ENCODE measurements at regions not wholly inside any gene's neighbourhood (a gene's known extent, or its start where the extent isn't known, plus 50 kb on each side); places are given as distances from the start of the nearest gene placed in this dataset.

DNA sequence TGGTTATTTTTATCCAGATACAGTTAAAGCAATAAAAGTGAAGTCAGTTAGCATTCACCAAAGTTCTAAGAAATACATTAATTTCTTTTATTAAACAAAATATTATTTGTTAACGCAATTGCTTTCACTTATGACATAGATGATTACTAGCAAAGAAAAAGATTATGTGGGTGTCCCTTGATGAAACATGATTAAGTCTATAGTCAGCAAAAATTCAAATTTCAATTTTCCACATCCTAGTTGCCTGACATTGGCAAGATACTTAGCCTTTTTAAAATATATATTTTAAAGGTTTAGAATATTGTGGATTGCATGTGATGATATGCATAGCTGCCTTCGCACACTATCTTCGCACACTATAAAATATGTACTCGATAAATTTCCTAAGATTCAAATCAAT, 1780.5 kb upstream of the MIR17HG start:
- peak; percentile 35 for TF ChIP-seq MAFK (IDR thresholded peaks at IDR 0.05; ENCODE audit: partially characterized antibody)
- TF ChIP-seq, protein P1, sequence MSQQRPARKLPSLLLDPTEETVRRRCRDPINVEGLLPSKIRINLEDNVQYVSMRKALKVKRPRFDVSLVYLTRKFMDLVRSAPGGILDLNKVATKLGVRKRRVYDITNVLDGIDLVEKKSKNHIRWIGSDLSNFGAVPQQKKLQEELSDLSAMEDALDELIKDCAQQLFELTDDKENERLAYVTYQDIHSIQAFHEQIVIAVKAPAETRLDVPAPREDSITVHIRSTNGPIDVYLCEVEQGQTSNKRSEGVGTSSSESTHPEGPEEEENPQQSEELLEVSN (IDR thresholded peaks at IDR 0.05; ENCODE audit: borderline replicate concordance, low read depth), result no peak

DNA sequence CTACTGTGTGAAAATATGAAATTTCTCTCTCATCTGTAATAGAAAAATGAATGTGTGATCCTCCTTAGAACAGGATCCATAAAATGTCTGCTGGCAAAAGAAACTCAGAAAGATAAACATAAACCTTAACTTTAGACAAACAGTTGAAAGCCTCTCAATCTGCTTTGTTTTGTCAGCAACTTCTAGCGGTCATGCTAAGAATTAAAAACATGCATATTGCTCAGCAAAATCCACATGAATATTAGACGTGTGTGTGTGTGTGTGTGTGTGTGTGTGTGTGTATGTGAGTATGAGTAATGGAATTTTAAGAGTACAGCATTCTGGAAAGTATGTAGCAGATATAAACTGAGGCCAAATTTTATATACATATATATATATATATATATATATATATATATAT, 1779.2 kb upstream of the MIR17HG start:
- Histone ChIP-seq H3K4me2 (no peak overlapping the region), H3K27ac (no peak overlapping the region), H3K4me1 (no peaks in the 10 kb centered on the region), H3K9me3 (no peaks in the 10 kb centered on the region), H3K4me3 (no peak overlapping the region)
- ATAC-seq (no peak), FAIRE-seq (no peak), DNase-seq (ENCODE audit: low read depth in 1 of 2, low spot score in 1 of 2) (no peak)
- CTCF ChIA-PET, result no interaction called here
- 67% methylated on average over 2 of the region's 2 CpGs for WGBS (ENCODE audit: missing lambda C conversion rate)
- TF ChIP-seq REST (IDR thresholded peaks at IDR 0.05) (no peak), FOSL2 (IDR thresholded peaks at IDR 0.05) (no peak), FOSL2 (CRISPR knock-in tag; IDR thresholded peaks at IDR 0.05) (no peak), TFCP2L1 (CRISPR knock-in tag; IDR thresholded peaks at IDR 0.05) (no peak), SMC3 (IDR thresholded peaks at IDR 0.05) (no peak), ATOH8 (CRISPR knock-in tag; IDR thresholded peaks at IDR 0.05; ENCODE audit: low read depth) (no peak), POLR2AphosphoS2 (conservative IDR thresholded peaks at IDR 0.05; ENCODE audit: low read length) (no peak), ZFP36 (IDR thresholded peaks at IDR 0.05; ENCODE audit: borderline replicate concordance, partially characterized antibody) (no peak), NR3C1 (IDR thresholded peaks at IDR 0.05) (no peak)
- TF ChIP-seq, protein P1 (IDR thresholded peaks at IDR 0.05; ENCODE audit: borderline replicate concordance, low read depth), result no peak
- POLR2A ChIA-PET, result no interaction called here

More for the DNA sequence above, 1780.5 kb upstream of the MIR17HG start:
- WGBS (ENCODE audit: missing lambda C conversion rate), result 93% methylated on average over 4 of the region's 4 CpGs
- no peak overlapping the region for H3K27ac ChIP-seq
- no peak for DNase-seq (ENCODE audit: low read depth in 1 of 2, low spot score in 1 of 2)
- POLR2A ChIA-PET, result no interaction called here
- FAIRE-seq, result no peak
- H3K9me3 ChIP-seq, result no peaks in the 10 kb centered on the region
- no peaks in the 10 kb centered on the region for H3K4me1 ChIP-seq
- ATAC-seq, result no peak
- H3K4me3 ChIP-seq, result no peak overlapping the region
- no peak overlapping the region for H3K4me2 ChIP-seq
- CTCF ChIA-PET, result no interaction called here

GRCh38 chr13:89568746-89569145, 1778.7 kb upstream of the MIR17HG start:
- Histone ChIP-seq H3K4me2 (no peak overlapping the region), H3K4me3 (no peak overlapping the region), H3K9me3 (no peaks in the 10 kb centered on the region), H3K4me1 (no peaks in the 10 kb centered on the region), H3K27ac (no peak overlapping the region)
- TF ChIP-seq HOXA7 (CRISPR knock-in tag; IDR thresholded peaks at IDR 0.05) (no peak), ZNF302 (CRISPR knock-in tag; IDR thresholded peaks at IDR 0.05) (no peak), HDAC2 (IDR thresholded peaks at IDR 0.05) (no peak), RARB (CRISPR knock-in tag; IDR thresholded peaks at IDR 0.05) (no peak), FOSL2 (IDR thresholded peaks at IDR 0.05) (no peak), FOSL2 (CRISPR knock-in tag; IDR thresholded peaks at IDR 0.05) (no peak)
- ATAC-seq (no peak), DNase-seq (ENCODE audit: low read depth in 1 of 2, low spot score in 1 of 2) (no peak), FAIRE-seq (no peak)
- ChIA-PET CTCF (no interaction called here), POLR2A (no interaction called here)
- WGBS (ENCODE audit: missing lambda C conversion rate), result 91% methylated on average over 2 of the region's 2 CpGs

- ChIA-PET POLR2A (no interaction called here), CTCF (no interaction called here)
- Histone ChIP-seq H3K4me1 (no peaks in the 10 kb centered on the region), H3K9me3 (no peaks in the 10 kb centered on the region), H3K27ac (no peak overlapping the region), H3K4me2 (no peak overlapping the region), H3K4me3 (no peak overlapping the region)
- ATAC-seq (no peak), DNase-seq (ENCODE audit: low read depth in 1 of 2, low spot score in 1 of 2) (no peak), FAIRE-seq (no peak)
- TF ChIP-seq ZSCAN20 (CRISPR knock-in tag; IDR thresholded peaks at IDR 0.05), result no peak
- TF ChIP-seq KDM1A (IDR thresholded peaks at IDR 0.05; ENCODE audit: low read depth), result no peak
- no peak for TF ChIP-seq FOSB (CRISPR knock-in tag; IDR thresholded peaks at IDR 0.05)
- TF ChIP-seq, protein P2, sequence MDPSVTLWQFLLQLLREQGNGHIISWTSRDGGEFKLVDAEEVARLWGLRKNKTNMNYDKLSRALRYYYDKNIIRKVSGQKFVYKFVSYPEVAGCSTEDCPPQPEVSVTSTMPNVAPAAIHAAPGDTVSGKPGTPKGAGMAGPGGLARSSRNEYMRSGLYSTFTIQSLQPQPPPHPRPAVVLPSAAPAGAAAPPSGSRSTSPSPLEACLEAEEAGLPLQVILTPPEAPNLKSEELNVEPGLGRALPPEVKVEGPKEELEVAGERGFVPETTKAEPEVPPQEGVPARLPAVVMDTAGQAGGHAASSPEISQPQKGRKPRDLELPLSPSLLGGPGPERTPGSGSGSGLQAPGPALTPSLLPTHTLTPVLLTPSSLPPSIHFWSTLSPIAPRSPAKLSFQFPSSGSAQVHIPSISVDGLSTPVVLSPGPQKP (IDR thresholded peaks at IDR 0.05; ENCODE audit: low read depth, low read length), result no peak
- TF ChIP-seq, protein P1 (IDR thresholded peaks at IDR 0.05; ENCODE audit: borderline replicate concordance, low read depth), result no peak
- TF ChIP-seq HDAC2 (IDR thresholded peaks at IDR 0.05), result no peak
- TF ChIP-seq NPAS2 (CRISPR knock-in tag; IDR thresholded peaks at IDR 0.05; ENCODE audit: borderline replicate concordance), result no peak
- TF ChIP-seq RNF2 (IDR thresholded peaks at IDR 0.05; ENCODE audit: borderline replicate concordance, low read depth), result no peak
- TF ChIP-seq RAD21 (conservative IDR thresholded peaks at IDR 0.05 in 1 of 2, IDR thresholded peaks at IDR 0.05 in 1 of 2), result no peak
- TF ChIP-seq TFCP2L1 (CRISPR knock-in tag; IDR thresholded peaks at IDR 0.05), result no peak
- no peak for TF ChIP-seq EHMT2 (IDR thresholded peaks at IDR 0.05; ENCODE audit: low read depth)
- TF ChIP-seq ZFP36 (IDR thresholded peaks at IDR 0.05; ENCODE audit: borderline replicate concordance, partially characterized antibody), result no peak
- no peak for TF ChIP-seq RFX5 (IDR thresholded peaks at IDR 0.05)
Observed at GRCh38 chr13:89571676-89572075, 1775.8 kb upstream of the MIR17HG start.
